GM23338 (cell line): ENCODE measurements at regions not wholly inside any gene's neighbourhood (a gene's known extent, or its start where the extent isn't known, plus 50 kb on each side); places are given as distances from the start of the nearest gene placed in this dataset.
"Not testable (repeated sequence)": the region's sequence is repeated elsewhere in the genome, so short reads cannot be mapped to it uniquely, and the experiment has no call there.

ENCODE experiments used
- ATAC-seq: fragments of 200-7000 bp; cut with Tn5 transposase; 3 replicates; pipeline ENCODE4 v1.9.1; 2020
- DNase-seq: peaks from one replicate; pipeline ENCODE4 v3.0.0-alpha.2; 2015; ENCODE audit warnings: low spot score
- H2AFZ ChIP-seq: fragments of 200-600 bp; sonication (generic); 2 replicates; pipeline ENCODE4 v1.8.0; 2016; ENCODE audit warnings: antibody characterized with exemption, mild to moderate bottlenecking, moderate library complexity
- H3F3A ChIP-seq: fragments of 200-600 bp; sonication (generic); replicated peaks from 2 replicates; pipeline ENCODE4 v1.8.0; 2017; ENCODE audit warnings: antibody characterized with exemption, mixed run types, low read depth
- H3K27ac ChIP-seq: fragments of 200-600 bp; sonication (generic); 2 replicates; pipeline ENCODE4 v1.6.1; 2016; ENCODE audit warnings: low read depth
- H3K27me3 ChIP-seq: fragments of 200-600 bp; sonication (generic); 2 replicates; pipeline ENCODE4 v1.8.0; 2016; ENCODE audit warnings: mild to moderate bottlenecking, mixed run types, moderate library complexity; ENCODE audit not compliant: insufficient read depth
- H3K36me3 ChIP-seq: fragments of 200-600 bp; sonication (generic); 2 replicates; pipeline ENCODE4 v1.8.0; 2016; ENCODE audit warnings: mild to moderate bottlenecking; ENCODE audit not compliant: insufficient read depth
- H3K4me1 ChIP-seq: fragments of 200-600 bp; sonication (generic); 2 replicates; pipeline ENCODE4 v1.8.0; 2016; ENCODE audit warnings: mild to moderate bottlenecking, moderate library complexity; ENCODE audit not compliant: insufficient read depth
- H3K4me2 ChIP-seq: fragments of 200-600 bp; sonication (generic); 2 replicates; pipeline ENCODE4 v1.7.1; 2017; ENCODE audit warnings: mixed run types
- H3K4me3 ChIP-seq: fragments of 200-600 bp; sonication (generic); 2 replicates; pipeline ENCODE4 v1.6.1; 2016; ENCODE audit warnings: mixed run types
- H3K79me2 ChIP-seq: fragments of 200-600 bp; sonication (generic); replicated peaks from 2 replicates; pipeline ENCODE4 v1.8.0; 2017; ENCODE audit warnings: mild to moderate bottlenecking; ENCODE audit not compliant: insufficient read depth
- H3K9me2 ChIP-seq: fragments of 200-600 bp; sonication (generic); 2 replicates; pipeline ENCODE4 v1.8.0; 2017; ENCODE audit not compliant: insufficient read depth
- H4K20me1 ChIP-seq: fragments of 200-600 bp; sonication (generic); replicated peaks from 2 replicates; pipeline ENCODE4 v1.8.0; 2017; ENCODE audit warnings: mild to moderate bottlenecking; ENCODE audit not compliant: insufficient read depth
- H3K27ac Mint-ChIP-seq: 2 replicates; pipeline ENCODE4 v1.8.0; 2020; ENCODE audit warnings: inconsistent platforms, mild to moderate bottlenecking, moderate library complexity, mixed read lengths
- H3K27me3 Mint-ChIP-seq: 3 replicates; pipeline ENCODE4 v1.8.0; 2022; ENCODE audit warnings: low read depth, mild to moderate bottlenecking, moderate library complexity, mixed read lengths, inconsistent platforms; ENCODE audit not compliant: insufficient read depth, poor library complexity
- H3K36me3 Mint-ChIP-seq: 3 replicates; pipeline ENCODE4 v1.8.0; 2021; ENCODE audit warnings: low read depth, mild to moderate bottlenecking, inconsistent platforms, moderate library complexity, mixed read lengths
- H3K4me1 Mint-ChIP-seq: 3 replicates; pipeline ENCODE4 v1.8.0; 2020; ENCODE audit warnings: mild to moderate bottlenecking, inconsistent platforms, mixed read lengths
- H3K4me3 Mint-ChIP-seq: 3 replicates; pipeline ENCODE4 v1.8.0; 2021; ENCODE audit warnings: moderate library complexity, mild to moderate bottlenecking, inconsistent platforms, mixed read lengths
- H3K9me3 Mint-ChIP-seq: 3 replicates; pipeline ENCODE4 v1.8.0; 2020; ENCODE audit warnings: moderate library complexity, mild to moderate bottlenecking, inconsistent platforms, mixed read lengths
- CREB1 ChIP-seq: fragments of 250-450 bp; sonication (Bioruptor Pico); IDR thresholded peaks from 2 replicates; pipeline ENCODE4 v1.5.0; 2020; ENCODE audit warnings: low read depth, mild to moderate bottlenecking, moderate library complexity
- CTCF ChIP-seq, 2 experiments: fragments of 200-600 bp in 1 of 2; sonication (generic) in 1 of 2; conservative IDR thresholded peaks; 2 replicates each; pipeline versions ENCODE4 v1.5.1 to v1.6.1; 2016 to 2017; ENCODE audit warnings: antibody characterized with exemption in 2 of 2, low read depth in 2 of 2, mild to moderate bottlenecking in 2 of 2, moderate library complexity in 1 of 2
- ETS1 ChIP-seq: IDR thresholded peaks from 2 replicates; pipeline ENCODE4 v1.6.1; 2016; ENCODE audit warnings: antibody characterized with exemption
- EZH2 ChIP-seq: fragments of 200-600 bp; sonication (generic); IDR thresholded peaks from one replicate; pipeline ENCODE4 v1.8.0; 2017; ENCODE audit warnings: antibody characterized with exemption, mild to moderate bottlenecking, low read depth; ENCODE audit not compliant: unreplicated experiment
- JUNB ChIP-seq: IDR thresholded peaks from one replicate; pipeline ENCODE4 v1.6.1; 2016; ENCODE audit warnings: antibody characterized with exemption; ENCODE audit not compliant: unreplicated experiment
- NANOG ChIP-seq: IDR thresholded peaks from 2 replicates; pipeline ENCODE4 v1.6.1; 2016; ENCODE audit warnings: antibody characterized with exemption, borderline replicate concordance
- POLR2AphosphoS5 ChIP-seq: IDR thresholded peaks from 2 replicates; pipeline ENCODE4 v1.6.1; 2016; ENCODE audit warnings: antibody characterized with exemption, low read depth
- ZNF114 ChIP-seq: fragments of 250-450 bp; sonication (Bioruptor Pico); IDR thresholded peaks from 2 replicates; pipeline ENCODE4 v1.5.0; 2020; ENCODE audit warnings: mild to moderate bottlenecking, moderate library complexity
- ZNF331 ChIP-seq: fragments of 250-450 bp; sonication (Bioruptor Pico); IDR thresholded peaks from 2 replicates; pipeline ENCODE4 v1.5.0; 2020; ENCODE audit warnings: low read depth, mild to moderate bottlenecking, moderate library complexity
- ZNF462 ChIP-seq: fragments of 250-450 bp; sonication (Bioruptor Pico); IDR thresholded peaks from 2 replicates; pipeline ENCODE4 v1.5.0; 2020; ENCODE audit warnings: mild to moderate bottlenecking, moderate library complexity
- TF ChIP-seq, protein P1 (sequence below): IDR thresholded peaks from one replicate; pipeline ENCODE4 v1.6.1; 2018; ENCODE audit warnings: antibody characterized with exemption; ENCODE audit not compliant: unreplicated experiment

DNA sequence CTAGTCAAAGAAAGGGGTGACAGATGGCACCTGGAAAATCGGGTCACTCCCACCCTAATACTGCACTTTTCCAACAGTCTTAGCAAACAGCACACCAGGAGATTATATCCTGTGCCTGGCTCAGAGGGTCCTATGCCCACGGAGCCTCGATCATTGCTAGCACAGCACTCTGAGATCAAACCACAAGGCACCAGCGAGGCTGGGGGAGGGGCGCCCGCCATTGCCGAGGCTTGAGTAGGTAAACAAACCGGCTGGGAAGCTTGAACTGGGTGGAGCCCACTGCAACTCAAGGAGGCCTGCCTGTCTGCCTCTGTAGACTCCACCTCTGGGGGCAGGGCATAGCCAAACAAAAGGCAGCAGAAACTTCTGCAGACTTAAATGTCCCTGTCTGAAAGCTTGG is 88.9 kb upstream of the GPR101 start:
- H2AFZ ChIP-seq, ATAC-seq: not testable (repeated sequence)
- H3K9me3 Mint-ChIP-seq: peaks cover 16% of the 10 kb centered on the region

DNA sequence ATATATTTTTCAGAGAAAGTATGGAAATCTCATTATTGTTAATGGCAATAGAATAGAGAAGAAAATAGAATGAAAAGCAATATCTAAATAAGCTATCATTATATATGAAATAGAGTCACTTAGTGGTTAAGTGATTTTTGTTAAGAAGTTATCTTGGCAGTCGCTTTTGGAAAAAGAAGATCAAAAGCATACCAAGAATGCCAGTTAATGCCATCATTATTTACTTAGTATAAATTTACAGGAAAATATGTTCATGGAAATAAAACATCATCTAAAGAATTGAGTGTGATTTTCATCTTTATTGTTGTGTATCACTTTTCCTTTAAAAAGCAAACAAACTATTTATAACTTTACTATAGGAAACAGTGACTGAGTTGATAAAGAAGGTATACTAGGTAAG is 85.3 kb upstream of the GPR101 start:
- H3K27me3 Mint-ChIP-seq: no peaks in the 10 kb centered on the region
- TF ChIP-seq POLR2AphosphoS5 (no peak), NANOG (no peak), ZNF462 (no peak), ZNF114 (no peak), ETS1 (no peak), ZNF331 (CRISPR knock-in tag) (no peak), EZH2 (no peak), CREB1 (CRISPR knock-in tag) (no peak), JUNB (no peak), CTCF (conservative IDR thresholded peaks at IDR 0.05; ENCODE audit: low read depth in 2 of 2) (no peak)
- TF ChIP-seq, protein P1, sequence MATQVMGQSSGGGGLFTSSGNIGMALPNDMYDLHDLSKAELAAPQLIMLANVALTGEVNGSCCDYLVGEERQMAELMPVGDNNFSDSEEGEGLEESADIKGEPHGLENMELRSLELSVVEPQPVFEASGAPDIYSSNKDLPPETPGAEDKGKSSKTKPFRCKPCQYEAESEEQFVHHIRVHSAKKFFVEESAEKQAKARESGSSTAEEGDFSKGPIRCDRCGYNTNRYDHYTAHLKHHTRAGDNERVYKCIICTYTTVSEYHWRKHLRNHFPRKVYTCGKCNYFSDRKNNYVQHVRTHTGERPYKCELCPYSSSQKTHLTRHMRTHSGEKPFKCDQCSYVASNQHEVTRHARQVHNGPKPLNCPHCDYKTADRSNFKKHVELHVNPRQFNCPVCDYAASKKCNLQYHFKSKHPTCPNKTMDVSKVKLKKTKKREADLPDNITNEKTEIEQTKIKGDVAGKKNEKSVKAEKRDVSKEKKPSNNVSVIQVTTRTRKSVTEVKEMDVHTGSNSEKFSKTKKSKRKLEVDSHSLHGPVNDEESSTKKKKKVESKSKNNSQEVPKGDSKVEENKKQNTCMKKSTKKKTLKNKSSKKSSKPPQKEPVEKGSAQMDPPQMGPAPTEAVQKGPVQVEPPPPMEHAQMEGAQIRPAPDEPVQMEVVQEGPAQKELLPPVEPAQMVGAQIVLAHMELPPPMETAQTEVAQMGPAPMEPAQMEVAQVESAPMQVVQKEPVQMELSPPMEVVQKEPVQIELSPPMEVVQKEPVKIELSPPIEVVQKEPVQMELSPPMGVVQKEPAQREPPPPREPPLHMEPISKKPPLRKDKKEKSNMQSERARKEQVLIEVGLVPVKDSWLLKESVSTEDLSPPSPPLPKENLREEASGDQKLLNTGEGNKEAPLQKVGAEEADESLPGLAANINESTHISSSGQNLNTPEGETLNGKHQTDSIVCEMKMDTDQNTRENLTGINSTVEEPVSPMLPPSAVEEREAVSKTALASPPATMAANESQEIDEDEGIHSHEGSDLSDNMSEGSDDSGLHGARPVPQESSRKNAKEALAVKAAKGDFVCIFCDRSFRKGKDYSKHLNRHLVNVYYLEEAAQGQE: no peak

More for the DNA sequence above, 88.9 kb upstream of the GPR101 start:
- not testable (repeated sequence) for H3F3A ChIP-seq, H3K4me3 Mint-ChIP-seq, H3K4me1 Mint-ChIP-seq, DNase-seq, H3K27ac ChIP-seq, H3K27me3 Mint-ChIP-seq, H3K4me2 ChIP-seq, H3K4me1 ChIP-seq, H3K36me3 Mint-ChIP-seq, H3K27ac Mint-ChIP-seq, H3K9me2 ChIP-seq, H3K36me3 ChIP-seq, H3K79me2 ChIP-seq, H4K20me1 ChIP-seq, H3K4me3 ChIP-seq, H3K27me3 ChIP-seq

More for the DNA sequence above, 85.3 kb upstream of the GPR101 start:
- Histone ChIP-seq H4K20me1 (no peaks in the 10 kb centered on the region), H3K4me3 (no peak overlapping the region), H3K36me3 (no peaks in the 10 kb centered on the region), H3K4me1 (no peaks in the 10 kb centered on the region), H3K9me2 (no peaks in the 10 kb centered on the region), H3K27me3 (no peaks in the 10 kb centered on the region), H2AFZ (no peak overlapping the region), H3K79me2 (no peaks in the 10 kb centered on the region), H3F3A (no peaks in the 10 kb centered on the region), H3K27ac (no peak overlapping the region), H3K4me2 (no peak overlapping the region)
- H3K4me1 Mint-ChIP-seq: no peaks in the 10 kb centered on the region
- DNase-seq (no peak), ATAC-seq (no peak)
- H3K9me3 Mint-ChIP-seq: peaks cover 13% of the 10 kb centered on the region; the same call in 2 of the 3 replicates
- H3K36me3 Mint-ChIP-seq: no peaks in the 10 kb centered on the region
- H3K27ac Mint-ChIP-seq: no peak overlapping the region
- H3K4me3 Mint-ChIP-seq: no peak overlapping the region
